ENCODE measurements at regions not wholly inside any gene's neighbourhood (a gene's known extent, or its start where the extent isn't known, plus 50 kb on each side); places are given as distances from the start of the nearest gene placed in this dataset.

DNA sequence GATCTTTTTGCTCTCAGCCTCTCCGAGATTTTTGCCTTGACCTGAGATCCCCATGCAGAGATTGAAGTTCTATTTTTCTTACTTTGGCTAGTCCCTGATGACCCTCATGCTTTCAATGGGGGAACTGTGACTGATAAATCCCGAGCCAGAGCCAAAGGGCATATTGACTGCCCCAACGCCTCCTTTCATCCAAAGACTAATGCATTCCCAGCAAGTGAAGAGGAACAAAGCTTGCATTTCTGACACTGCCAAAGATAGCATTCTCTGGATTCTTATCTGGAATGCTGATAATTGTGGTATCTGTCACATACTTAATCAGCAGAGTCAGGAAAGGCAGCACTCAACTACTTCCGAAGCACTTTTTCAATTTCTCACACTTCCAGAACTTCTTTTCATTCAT lies 152.3 kb upstream of the EGLN3 start:
- TF ChIP-seq, protein P1, sequence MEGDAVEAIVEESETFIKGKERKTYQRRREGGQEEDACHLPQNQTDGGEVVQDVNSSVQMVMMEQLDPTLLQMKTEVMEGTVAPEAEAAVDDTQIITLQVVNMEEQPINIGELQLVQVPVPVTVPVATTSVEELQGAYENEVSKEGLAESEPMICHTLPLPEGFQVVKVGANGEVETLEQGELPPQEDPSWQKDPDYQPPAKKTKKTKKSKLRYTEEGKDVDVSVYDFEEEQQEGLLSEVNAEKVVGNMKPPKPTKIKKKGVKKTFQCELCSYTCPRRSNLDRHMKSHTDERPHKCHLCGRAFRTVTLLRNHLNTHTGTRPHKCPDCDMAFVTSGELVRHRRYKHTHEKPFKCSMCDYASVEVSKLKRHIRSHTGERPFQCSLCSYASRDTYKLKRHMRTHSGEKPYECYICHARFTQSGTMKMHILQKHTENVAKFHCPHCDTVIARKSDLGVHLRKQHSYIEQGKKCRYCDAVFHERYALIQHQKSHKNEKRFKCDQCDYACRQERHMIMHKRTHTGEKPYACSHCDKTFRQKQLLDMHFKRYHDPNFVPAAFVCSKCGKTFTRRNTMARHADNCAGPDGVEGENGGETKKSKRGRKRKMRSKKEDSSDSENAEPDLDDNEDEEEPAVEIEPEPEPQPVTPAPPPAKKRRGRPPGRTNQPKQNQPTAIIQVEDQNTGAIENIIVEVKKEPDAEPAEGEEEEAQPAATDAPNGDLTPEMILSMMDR (IDR thresholded peaks at IDR 0.05; ENCODE audit: low read depth, low read length, poor library complexity, severe bottlenecking), result no peak
- no peak for TF ChIP-seq EZH2phosphoT487 (IDR thresholded peaks at IDR 0.05; ENCODE audit: borderline replicate concordance, low read length)
